Left lung (tissue), 4 donors: ENCODE measurements at regions not wholly inside any gene's neighbourhood (a gene's known extent, or its start where the extent isn't known, plus 50 kb on each side); places are given as distances from the start of the nearest gene placed in this dataset.
A peak's percentile ranks its signal among the peaks of the same experiment; 100 is the strongest.

Experiments used
- ATAC-seq: fragments of 200-7000 bp; cut with Tn5 transposase; one replicate; pipeline ENCODE4 v1.9.1; 2020; ENCODE audit warnings: moderate library complexity
- DNase-seq, 4 donors: peaks; one replicate each; pipeline ENCODE4 v3.0.0-alpha.2; 2013 to 2020
- H3K27ac ChIP-seq, 2 donors: fragments of 200-600 bp; sonication (generic) in 1 of 2; one replicate each; pipeline versions ENCODE4 v1.5.0 to v1.8.0; 2020 to 2021
- H3K27me3 ChIP-seq, 2 donors: fragments of 200-600 bp; sonication (generic) in 1 of 2; one replicate each; pipeline versions ENCODE4 v1.5.0 to v1.8.0; 2020 to 2021
- H3K36me3 ChIP-seq, 2 donors: fragments of 200-600 bp; sonication (generic) in 1 of 2; one replicate each; pipeline versions ENCODE4 v1.5.0 to v1.8.0; 2020 to 2021
- H3K4me1 ChIP-seq, 2 donors: fragments of 200-600 bp; one replicate each; pipeline ENCODE4 v1.8.0; 2021
- H3K4me3 ChIP-seq, 2 donors: fragments of 200-600 bp; sonication (generic) in 1 of 2; one replicate each; pipeline versions ENCODE4 v1.5.0 to v1.8.0; 2020 to 2021; ENCODE audit warnings: mild to moderate bottlenecking in 1 of 2
- H3K9me3 ChIP-seq, 2 donors: fragments of 200-600 bp; sonication (generic) in 1 of 2; one replicate each; pipeline versions ENCODE4 v1.5.0 to v1.8.0; 2020 to 2021
- intact Hi-C, 2 donors: fragments of 100-400 bp; cut with DNase I; formaldehyde crosslinking; loops; one replicate each; pipeline versions ENCODE4 v1.11.2 to v1.14.2; 2022
- TF ChIP-seq, protein P1 (sequence below), 2 donors: fragments of 200-600 bp; sonication (generic) in 1 of 2; IDR thresholded peaks; one replicate each; pipeline versions ENCODE4 v1.5.0 to v1.8.0; 2021; ENCODE audit warnings: antibody characterized with exemption in 2 of 2
- donor health status: DM: no; HTN: yes; CAD: no.
- donor health status: DM: no; HTN: no; CAD: no.

DNA sequence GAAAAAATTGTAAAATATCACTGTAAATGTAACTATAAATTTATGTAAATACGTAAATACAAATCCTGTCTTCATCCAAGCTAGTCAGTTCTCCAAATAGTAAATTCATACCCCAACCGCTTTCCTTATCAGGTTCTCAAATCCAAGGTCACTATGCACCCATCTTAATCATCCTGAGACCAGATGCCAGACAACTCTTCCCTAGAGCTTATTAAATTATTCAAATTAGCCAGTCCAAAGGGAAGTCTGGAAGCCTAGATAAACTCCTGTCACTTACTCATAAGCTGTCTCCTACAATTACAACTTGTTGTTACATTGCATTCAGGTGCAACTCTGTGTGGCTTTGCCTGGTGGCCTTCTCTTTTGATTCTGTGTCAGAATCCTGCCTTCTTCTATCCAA lies 836.1 kb upstream of the PCDH20 start:
- intact Hi-C loops, result no loop called here
- no peak for DNase-seq
- Histone ChIP-seq H3K4me1 (no peaks in the 10 kb centered on the region), H3K36me3 (no peaks in the 10 kb centered on the region), H3K27ac (no peak overlapping the region), H3K27me3 (no peaks in the 10 kb centered on the region), H3K4me3 (no peak overlapping the region), H3K9me3 (peaks cover 0 to 12% of the 10 kb centered on the region in 2 donors)
- TF ChIP-seq, protein P1, sequence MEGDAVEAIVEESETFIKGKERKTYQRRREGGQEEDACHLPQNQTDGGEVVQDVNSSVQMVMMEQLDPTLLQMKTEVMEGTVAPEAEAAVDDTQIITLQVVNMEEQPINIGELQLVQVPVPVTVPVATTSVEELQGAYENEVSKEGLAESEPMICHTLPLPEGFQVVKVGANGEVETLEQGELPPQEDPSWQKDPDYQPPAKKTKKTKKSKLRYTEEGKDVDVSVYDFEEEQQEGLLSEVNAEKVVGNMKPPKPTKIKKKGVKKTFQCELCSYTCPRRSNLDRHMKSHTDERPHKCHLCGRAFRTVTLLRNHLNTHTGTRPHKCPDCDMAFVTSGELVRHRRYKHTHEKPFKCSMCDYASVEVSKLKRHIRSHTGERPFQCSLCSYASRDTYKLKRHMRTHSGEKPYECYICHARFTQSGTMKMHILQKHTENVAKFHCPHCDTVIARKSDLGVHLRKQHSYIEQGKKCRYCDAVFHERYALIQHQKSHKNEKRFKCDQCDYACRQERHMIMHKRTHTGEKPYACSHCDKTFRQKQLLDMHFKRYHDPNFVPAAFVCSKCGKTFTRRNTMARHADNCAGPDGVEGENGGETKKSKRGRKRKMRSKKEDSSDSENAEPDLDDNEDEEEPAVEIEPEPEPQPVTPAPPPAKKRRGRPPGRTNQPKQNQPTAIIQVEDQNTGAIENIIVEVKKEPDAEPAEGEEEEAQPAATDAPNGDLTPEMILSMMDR (IDR thresholded peaks at IDR 0.05), result no peak
- no peak for ATAC-seq

DNA sequence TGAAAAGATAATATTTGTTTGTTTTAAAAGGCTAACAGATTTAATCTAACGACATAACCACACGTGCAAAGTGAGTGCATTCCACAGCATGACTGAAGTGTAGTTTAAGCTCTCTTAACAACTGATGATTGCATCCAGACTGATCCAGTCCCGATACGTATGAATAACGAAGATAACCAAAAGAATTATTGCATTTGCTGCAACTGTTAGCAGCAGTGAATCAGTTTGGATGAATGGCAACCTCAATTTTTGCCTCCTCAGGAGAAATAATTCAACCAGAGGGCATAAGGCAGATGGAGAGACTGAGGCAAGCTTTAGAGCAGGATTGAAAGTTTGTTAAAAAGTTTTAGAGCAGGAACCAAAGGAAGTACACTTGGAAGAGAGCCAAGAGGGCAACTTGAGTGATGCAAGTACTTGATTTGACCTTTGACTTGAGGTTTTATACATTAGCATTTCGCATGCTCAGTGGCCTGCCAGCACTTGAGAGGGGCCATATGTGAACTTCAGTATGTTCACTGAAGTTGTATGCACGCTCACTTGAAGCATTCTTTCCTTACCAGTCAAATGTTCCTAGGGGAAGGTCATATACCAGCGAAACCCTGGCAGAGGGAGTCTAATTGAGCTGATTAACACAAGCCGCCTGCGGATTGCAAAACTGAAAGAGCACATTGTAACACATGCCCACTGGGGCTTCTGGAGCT lies 835.0 kb upstream of the PCDH20 start:
- H3K4me1 ChIP-seq, result no peaks in the 10 kb centered on the region
- DNase-seq (no peak), ATAC-seq (peak; percentile 47)
- no peaks in the 10 kb centered on the region for H3K27me3 ChIP-seq
- H3K9me3 ChIP-seq, result peaks cover 0 to 12% of the 10 kb centered on the region in 2 donors
- TF ChIP-seq, protein P1 (IDR thresholded peaks at IDR 0.05), result no peak
- H3K4me3 ChIP-seq, result no peak overlapping the region
- intact Hi-C loops, result no loop called here
- H3K36me3 ChIP-seq, result no peaks in the 10 kb centered on the region
- H3K27ac ChIP-seq, result no peak overlapping the region

DNA sequence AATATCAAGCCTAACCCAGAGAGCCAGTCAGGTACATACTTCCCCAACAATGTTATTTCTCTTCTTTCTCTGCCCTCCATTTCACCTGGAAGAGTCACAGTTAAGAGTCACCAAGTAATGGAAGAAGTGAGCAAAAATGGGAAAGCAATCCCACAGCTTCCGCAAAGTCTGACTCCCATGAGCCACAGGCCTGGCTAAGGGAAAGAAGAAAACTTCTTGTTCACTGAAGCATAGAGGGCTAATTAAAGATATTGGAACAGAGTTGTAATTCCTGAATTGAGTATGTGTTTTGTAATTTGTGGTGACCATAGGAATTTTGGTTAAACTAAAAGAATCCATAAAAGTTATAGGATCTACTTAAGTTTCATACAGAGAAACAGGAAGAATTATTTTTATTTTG lies 830.9 kb upstream of the PCDH20 start:
- Histone ChIP-seq H3K36me3 (no peaks in the 10 kb centered on the region), H3K27me3 (no peaks in the 10 kb centered on the region), H3K4me1 (no peaks in the 10 kb centered on the region), H3K4me3 (no peak overlapping the region), H3K9me3 (peaks cover 0 to 4% of the 10 kb centered on the region in 2 donors), H3K27ac (no peak overlapping the region)
- DNase-seq (no peak), ATAC-seq (no peak)
- intact Hi-C loops, result no loop called here
- TF ChIP-seq, protein P1 (IDR thresholded peaks at IDR 0.05), result no peak

DNA sequence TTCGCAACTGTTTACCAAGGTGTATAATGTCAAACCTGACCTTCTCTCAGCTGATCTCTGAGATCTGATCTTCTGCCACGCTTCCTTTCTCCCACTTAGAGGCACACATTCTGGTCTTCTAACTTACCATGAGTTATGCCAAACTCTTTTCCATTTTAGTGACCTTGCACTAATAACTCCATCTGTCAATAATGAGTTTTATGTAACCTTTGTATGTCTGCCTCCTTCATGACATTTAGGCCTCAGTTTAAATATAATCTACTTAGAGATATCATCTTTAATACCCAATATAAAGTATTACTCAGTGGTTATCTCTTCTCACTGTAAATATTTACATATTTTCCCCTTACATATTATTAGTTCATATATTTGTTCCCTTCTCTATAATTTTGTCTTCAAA lies 827.5 kb upstream of the PCDH20 start:
- intact Hi-C loops, result no loop called here
- no peaks in the 10 kb centered on the region for H3K36me3 ChIP-seq
- H3K4me1 ChIP-seq, result no peaks in the 10 kb centered on the region
- H3K9me3 ChIP-seq, result no peaks in the 10 kb centered on the region
- no peaks in the 10 kb centered on the region for H3K27me3 ChIP-seq
- TF ChIP-seq, protein P1 (IDR thresholded peaks at IDR 0.05), result no peak
- ATAC-seq (no peak), DNase-seq (no peak)
- H3K4me3 ChIP-seq, result no peak overlapping the region
- no peak overlapping the region for H3K27ac ChIP-seq

DNA sequence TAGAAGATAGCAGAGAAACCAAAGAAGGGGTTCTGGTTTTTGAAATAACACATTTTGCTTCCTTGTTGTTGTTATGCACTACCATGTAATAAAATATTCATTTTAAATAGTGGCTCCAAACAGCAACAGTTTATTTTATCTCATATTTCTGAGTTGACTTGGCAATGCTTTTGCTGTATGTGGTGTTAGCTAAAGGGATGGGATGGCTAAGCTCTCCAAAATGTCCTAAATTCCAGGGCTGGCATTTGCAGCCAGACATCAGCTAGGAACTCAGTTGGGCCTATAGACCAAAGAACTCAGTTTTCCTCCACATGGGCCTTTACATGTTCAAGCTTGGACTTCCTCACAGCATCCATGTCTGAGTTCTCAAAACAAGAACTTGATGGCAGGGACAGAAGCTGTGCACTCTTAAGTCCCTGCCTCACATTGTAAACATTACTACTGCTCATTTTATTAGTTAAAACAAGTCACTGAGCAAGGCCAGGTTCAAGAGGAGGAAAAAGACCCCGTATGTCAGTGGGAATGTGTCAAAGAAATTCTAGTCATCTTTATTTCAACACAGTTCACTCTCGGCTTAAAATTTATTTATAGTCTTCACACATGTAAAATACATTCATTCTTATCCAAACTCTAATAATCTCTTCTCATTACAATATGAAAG lies 819.3 kb upstream of the PCDH20 start:
- no peak overlapping the region for H3K27ac ChIP-seq
- no peaks in the 10 kb centered on the region for H3K4me1 ChIP-seq
- ATAC-seq, result no peak
- no peaks in the 10 kb centered on the region for H3K27me3 ChIP-seq
- TF ChIP-seq, protein P1 (IDR thresholded peaks at IDR 0.05), result no peak
- no peaks in the 10 kb centered on the region for H3K36me3 ChIP-seq
- intact Hi-C loops, result no loop called here
- no peaks in the 10 kb centered on the region for H3K9me3 ChIP-seq
- peak in 1 of 4 donors; percentile 38 for DNase-seq
- no peak overlapping the region for H3K4me3 ChIP-seq
